Uterus (tissue), 3 donors: ENCODE measurements at regions not wholly inside any gene's neighbourhood (a gene's known extent, or its start where the extent isn't known, plus 50 kb on each side); places are given as distances from the start of the nearest gene placed in this dataset.

ENCODE experiments used
- DNase-seq, 2 donors: peaks; one replicate each; pipeline ENCODE4 v3.0.0-alpha.2; 2019 to 2020
- H3K27ac ChIP-seq, 2 donors: fragments of 200-600 bp; sonication (generic); 1 replicate in 1 of 2; 2 replicates in 1 of 2; pipeline ENCODE4 v1.5.1; 2016 to 2018
- H3K27me3 ChIP-seq, 2 donors: fragments of 200-600 bp; sonication (generic); one replicate each; pipeline ENCODE4 v1.5.1; 2018 to 2019; ENCODE audit warnings: control low read depth in 1 of 2
- H3K36me3 ChIP-seq, 2 donors: fragments of 200-600 bp; sonication (generic); one replicate each; pipeline ENCODE4 v1.5.1; 2019; ENCODE audit warnings: control low read depth in 1 of 2
- H3K4me1 ChIP-seq, 2 donors: fragments of 200-600 bp; sonication (generic); one replicate each; pipeline ENCODE4 v1.5.1; 2018 to 2019; ENCODE audit warnings: control low read depth in 1 of 2
- H3K4me3 ChIP-seq, 2 donors: fragments of 200-600 bp; sonication (generic); 1 replicate in 1 of 2; 2 replicates in 1 of 2; pipeline ENCODE4 v1.5.1; 2018 to 2019; ENCODE audit warnings: mild to moderate bottlenecking in 1 of 2
- H3K9me3 ChIP-seq, 2 donors: fragments of 200-600 bp; sonication (generic); one replicate each; pipeline ENCODE4 v1.5.1; 2019; ENCODE audit warnings: control low read depth in 1 of 2
- CTCF ChIP-seq, 4 experiments: fragments of 200-600 bp in 2 of 4; fragments of 450-650 bp in 2 of 4; sonication (generic) in 2 of 4; IDR thresholded peaks; one replicate each; pipeline ENCODE4 v1.5.1; 2016 to 2019; ENCODE audit warnings: antibody characterized with exemption in 4 of 4, mild to moderate bottlenecking in 2 of 4, moderate library complexity in 1 of 4
- POLR2A ChIP-seq, 2 donors: fragments of 450-650 bp; IDR thresholded peaks; one replicate each; pipeline ENCODE4 v1.6.1; 2016; ENCODE audit warnings: antibody characterized with exemption in 2 of 2, mild to moderate bottlenecking in 1 of 2, moderate library complexity in 1 of 2
- intact Hi-C: fragments of 100-400 bp; cut with DNase I; formaldehyde crosslinking; loops from one replicate; pipeline ENCODE4 v1.15.1; 2023; ENCODE audit warnings: low total_unique reads
- donor health status: DM: yes; HTN: yes; CAD: no.

GRCh38 chr1:98054367-98054701, 133.5 kb upstream of the DPYD start:
- peaks cover 0 to 22% of the 10 kb centered on the region in 2 donors for H3K27me3 ChIP-seq
- H3K36me3 ChIP-seq = no peaks in the 10 kb centered on the region
- H3K4me1 ChIP-seq = no peaks in the 10 kb centered on the region
- H3K9me3 ChIP-seq = no peaks in the 10 kb centered on the region
- H3K27ac ChIP-seq = no peak overlapping the region
- no peak for DNase-seq
- intact Hi-C loops = no loop called here
- peak overlapping the region in 1 of 2 donors; percentile 27 for H3K4me3 ChIP-seq
- no peak for TF ChIP-seq CTCF (IDR thresholded peaks at IDR 0.05)
- TF ChIP-seq POLR2A (IDR thresholded peaks at IDR 0.05) = no peak

- no peaks in the 10 kb centered on the region for H3K9me3 ChIP-seq
- intact Hi-C loops = no loop called here
- peak overlapping the region; percentile 11 to 27 for H3K4me3 ChIP-seq
- peak in 1 of 2 donors; percentile 44 for DNase-seq
- no peaks in the 10 kb centered on the region for H3K4me1 ChIP-seq
- TF ChIP-seq CTCF (IDR thresholded peaks at IDR 0.05) (peak; percentile 43 to 82 (median 72)), POLR2A (IDR thresholded peaks at IDR 0.05) (no peak)
- peaks cover 0 to 24% of the 10 kb centered on the region in 2 donors for H3K27me3 ChIP-seq
- H3K27ac ChIP-seq = no peak overlapping the region
- no peaks in the 10 kb centered on the region for H3K36me3 ChIP-seq
Observed at GRCh38 chr1:98053471-98054366, 132.9 kb upstream of the DPYD start.

GRCh38 chr1:98051065-98051675, 130.3 kb upstream of the DPYD start:
- H3K4me1 ChIP-seq = no peaks in the 10 kb centered on the region
- DNase-seq = peak; percentile 28 to 46
- TF ChIP-seq POLR2A (IDR thresholded peaks at IDR 0.05) = no peak
- TF ChIP-seq CTCF (IDR thresholded peaks at IDR 0.05) = peak; percentile 45 to 65 (median 60)
- H3K36me3 ChIP-seq = no peaks in the 10 kb centered on the region
- H3K27me3 ChIP-seq = peaks cover 0 to 35% of the 10 kb centered on the region in 2 donors
- no peaks in the 10 kb centered on the region for H3K9me3 ChIP-seq
- intact Hi-C loops = no loop called here
- no peak overlapping the region for H3K4me3 ChIP-seq
- no peak overlapping the region for H3K27ac ChIP-seq

- Histone ChIP-seq H3K27ac (no peak overlapping the region), H3K4me1 (peaks cover 0 to 6% of the 10 kb centered on the region in 2 donors), H3K36me3 (no peaks in the 10 kb centered on the region), H3K27me3 (peaks cover 3 to 50% of the 10 kb centered on the region in 2 donors), H3K9me3 (no peaks in the 10 kb centered on the region), H3K4me3 (no peak overlapping the region)
- DNase-seq = no peak
- intact Hi-C loops = loop anchor here (5.0 kb wide), 1 partner anchor 1812 kb away; no protein-coding TSS in a partner anchor
- no peak for TF ChIP-seq CTCF (IDR thresholded peaks at IDR 0.05)
- TF ChIP-seq POLR2A (IDR thresholded peaks at IDR 0.05) = no peak
Observed at GRCh38 chr1:98049370-98050135, 128.7 kb upstream of the DPYD start.
